ENCODE measurements at regions not wholly inside any gene's neighbourhood (a gene's known extent, or its start where the extent isn't known, plus 50 kb on each side); places are given as distances from the start of the nearest gene placed in this dataset.
"Not testable (repeated sequence)": the region's sequence is repeated elsewhere in the genome, so short reads cannot be mapped to it uniquely, and the experiment has no call there.

GRCh38 chr13:27362064-27362751 is 62.2 kb upstream of the GTF3A start (continued):
- TF ChIP-seq ATF3 (IDR thresholded peaks at IDR 0.05; ENCODE audit: borderline replicate concordance, extremely low read depth, low read depth, low read length) (no peak), MYC (IDR thresholded peaks at IDR 0.05; ENCODE audit: insufficient read depth, insufficient read length, insufficient replicate concordance, low read length, severe bottlenecking) (no peak), TCF7 (IDR thresholded peaks at IDR 0.05; ENCODE audit: borderline replicate concordance) (no peak), RELB (IDR thresholded peaks at IDR 0.05; ENCODE audit: low read depth) (no peak), DPF2 (IDR thresholded peaks at IDR 0.05) (no peak), SPI1 (IDR thresholded peaks at IDR 0.05; ENCODE audit: borderline replicate concordance, insufficient read depth, low read depth, low read length) (no peak), SIX5 (IDR thresholded peaks at IDR 0.05; ENCODE audit: low read depth, low read length, severe bottlenecking) (no peak), ZNF207 (IDR thresholded peaks at IDR 0.05; ENCODE audit: borderline replicate concordance) (no peak), EZH2 (IDR thresholded peaks at IDR 0.05; ENCODE audit: borderline replicate concordance, control insufficient read depth, low read depth, low read length) (no peak), RB1 (IDR thresholded peaks at IDR 0.05; ENCODE audit: borderline replicate concordance) (peak; percentile 54; the same call in 1 of the 2 replicates), ZNF217 (IDR thresholded peaks at IDR 0.05) (no peak), SMARCA5 (IDR thresholded peaks at IDR 0.05) (0 out of 2 replicates have a peak, but pooled peaks have one; percentile 30), YY1 (IDR thresholded peaks at IDR 0.05; ENCODE audit: low read depth, low read length) (0 out of 2 replicates have a peak, but pooled peaks have one; percentile 48), SP1 (IDR thresholded peaks at IDR 0.05; ENCODE audit: low read depth, low read length) (peak; percentile 11), RUNX3 (IDR thresholded peaks at IDR 0.05; ENCODE audit: low read length) (peak; percentile 62)

- in situ Hi-C loops (cut with MboI), result not testable (repeated sequence)
- CTCF ChIA-PET, result interaction anchor here (0.6 to 10.3 kb wide), 5 partner anchors 10 to 464 kb away, joined by 4 to 186 read pairs (median 16); no protein-coding TSS in a partner anchor
These were observed 60.8 kb upstream of the GTF3A start for GRCh38 chr13:27363637-27364036.

More at GRCh38 chr13:27363637-27364036, 60.8 kb upstream of the GTF3A start:
- FAIRE-seq; H3K36me3 ChIP-seq (ENCODE audit: control insufficient read depth in 2 of 2, insufficient read depth in 2 of 2, low read length in 1 of 2); H3K9me3 ChIP-seq (replicated peaks; ENCODE audit: control insufficient read depth, insufficient read depth, low read length); H2AFZ ChIP-seq (ENCODE audit: control insufficient read depth, low read depth, low read length); DNase-seq (ENCODE audit: low read depth, low spot score); H3K27me3 ChIP-seq (replicated peaks in 1 of 2; ENCODE audit: control insufficient read depth in 2 of 2, insufficient read depth in 2 of 2, low read length in 1 of 2); H3K4me3 ChIP-seq; H3K27ac ChIP-seq (ENCODE audit: control insufficient read depth, insufficient read depth); H4K20me1 ChIP-seq (ENCODE audit: control insufficient read depth, insufficient read depth); H3K9ac ChIP-seq (ENCODE audit: control insufficient read depth, insufficient read depth, low read length); ATAC-seq; BruUV-seq (replicated peaks); H3K4me1 ChIP-seq (ENCODE audit: control insufficient read depth, insufficient read depth, low read length); intact Hi-C loops (cut with micrococcal nuclease; ENCODE audit: unreplicated experiment); POLR2A ChIA-PET; H3K79me2 ChIP-seq (ENCODE audit: control insufficient read depth, insufficient read depth, low read length); H3K4me2 ChIP-seq (ENCODE audit: control insufficient read depth, insufficient read depth): not testable (repeated sequence)
- RAD21 ChIA-PET (ENCODE audit: unreplicated experiment), result interaction anchor here (1.5 to 6.5 kb wide), 3 partner anchors 9 to 620 kb away, joined by 4 to 108 read pairs (median 19); no protein-coding TSS in a partner anchor
- SMC1A ChIA-PET (ENCODE audit: uncharacterized antibody, unreplicated experiment), result interaction anchor here (2.4 to 6.3 kb wide), 4 partner anchors 379 to 466 kb away, joined by 14 to 81 read pairs (median 31); no protein-coding TSS in a partner anchor
- 56% methylated on average over 4 of the region's 5 CpGs for WGBS (ENCODE audit: insufficient coverage, insufficient replicate concordance, low lambda C conversion rate, missing lambda C conversion rate)
